Activated naive CD8-positive, alpha-beta T cell (primary cell): ENCODE measurements at regions not wholly inside any gene's neighbourhood (a gene's known extent, or its start where the extent isn't known, plus 50 kb on each side); places are given as distances from the start of the nearest gene placed in this dataset.
"Not testable (repeated sequence)": the region's sequence is repeated elsewhere in the genome, so short reads cannot be mapped to it uniquely, and the experiment has no call there.

Source experiments
- H3K27ac Mint-ChIP-seq: one replicate; pipeline ENCODE4 v1.8.0; 2021; ENCODE audit warnings: mixed read lengths
- H3K27me3 Mint-ChIP-seq: one replicate; pipeline ENCODE4 v1.8.0; 2021; ENCODE audit warnings: mixed read lengths
- H3K36me3 Mint-ChIP-seq: one replicate; pipeline ENCODE4 v1.8.0; 2021; ENCODE audit warnings: mixed read lengths
- H3K4me1 Mint-ChIP-seq: one replicate; pipeline ENCODE4 v1.8.0; 2021; ENCODE audit warnings: low read depth, mixed read lengths
- H3K4me3 Mint-ChIP-seq: one replicate; pipeline ENCODE4 v1.8.0; 2021; ENCODE audit warnings: mild to moderate bottlenecking, mixed read lengths
- H3K9me3 Mint-ChIP-seq: one replicate; pipeline ENCODE4 v1.8.0; 2021; ENCODE audit warnings: low read depth, mixed read lengths

- no peaks in the 10 kb centered on the region for H3K9me3 Mint-ChIP-seq
- no peak overlapping the region for H3K4me3 Mint-ChIP-seq
- no peaks in the 10 kb centered on the region for H3K36me3 Mint-ChIP-seq
- H3K27ac Mint-ChIP-seq, result no peak overlapping the region
- no peaks in the 10 kb centered on the region for H3K27me3 Mint-ChIP-seq
- no peaks in the 10 kb centered on the region for H3K4me1 Mint-ChIP-seq
Measured at GRCh38 chr7:20916311-20916710, 129.6 kb upstream of the SP8 start.

GRCh38 chr7:20917603-20918002 is 130.9 kb upstream of the SP8 start:
- no peak overlapping the region for H3K4me3 Mint-ChIP-seq

GRCh38 chr7:20918156-20918555 is 131.5 kb upstream of the SP8 start:
- no peak overlapping the region for H3K27ac Mint-ChIP-seq
- H3K9me3 Mint-ChIP-seq, result peaks cover 3% of the 10 kb centered on the region
- H3K4me3 Mint-ChIP-seq, result no peak overlapping the region
- peaks cover 2% of the 10 kb centered on the region for H3K27me3 Mint-ChIP-seq
- no peaks in the 10 kb centered on the region for H3K4me1 Mint-ChIP-seq
- H3K36me3 Mint-ChIP-seq, result no peaks in the 10 kb centered on the region

More at GRCh38 chr7:20917603-20918002, 130.9 kb upstream of the SP8 start:
- peaks cover 3% of the 10 kb centered on the region for H3K9me3 Mint-ChIP-seq
- H3K4me1 Mint-ChIP-seq, result no peaks in the 10 kb centered on the region
- H3K27ac Mint-ChIP-seq, result no peak overlapping the region
- no peaks in the 10 kb centered on the region for H3K36me3 Mint-ChIP-seq
- H3K27me3 Mint-ChIP-seq, result peaks cover 2% of the 10 kb centered on the region

- H3K36me3 Mint-ChIP-seq, result not testable (repeated sequence)
Measured at GRCh38 chr7:20927178-20927577, 140.5 kb upstream of the SP8 start.

GRCh38 chr7:20927976-20928375 is 141.3 kb upstream of the SP8 start:
- H3K27me3 Mint-ChIP-seq, result peaks cover 5% of the 10 kb centered on the region
- no peaks in the 10 kb centered on the region for H3K4me1 Mint-ChIP-seq
- no peaks in the 10 kb centered on the region for H3K36me3 Mint-ChIP-seq

More at GRCh38 chr7:20927178-20927577, 140.5 kb upstream of the SP8 start:
- not testable (repeated sequence) for H3K4me1 Mint-ChIP-seq, H3K4me3 Mint-ChIP-seq, H3K27ac Mint-ChIP-seq, H3K27me3 Mint-ChIP-seq, H3K9me3 Mint-ChIP-seq

GRCh38 chr7:20929199-20929598 is 142.5 kb upstream of the SP8 start:
- no peaks in the 10 kb centered on the region for H3K9me3 Mint-ChIP-seq
- H3K27me3 Mint-ChIP-seq, result peaks cover 5% of the 10 kb centered on the region
- no peaks in the 10 kb centered on the region for H3K36me3 Mint-ChIP-seq
- no peak overlapping the region for H3K4me3 Mint-ChIP-seq
- H3K4me1 Mint-ChIP-seq, result no peaks in the 10 kb centered on the region
- H3K27ac Mint-ChIP-seq, result no peak overlapping the region

More at GRCh38 chr7:20927976-20928375, 141.3 kb upstream of the SP8 start:
- no peak overlapping the region for H3K4me3 Mint-ChIP-seq
- no peak overlapping the region for H3K27ac Mint-ChIP-seq
- H3K9me3 Mint-ChIP-seq, result no peaks in the 10 kb centered on the region

- Mint-ChIP-seq H3K4me3 (no peak overlapping the region), H3K36me3 (no peaks in the 10 kb centered on the region), H3K27me3 (peaks cover 1% of the 10 kb centered on the region), H3K9me3 (no peaks in the 10 kb centered on the region), H3K27ac (no peak overlapping the region), H3K4me1 (no peaks in the 10 kb centered on the region)
Measured at GRCh38 chr7:20931739-20932138, 145.1 kb upstream of the SP8 start.

- Mint-ChIP-seq H3K9me3 (no peaks in the 10 kb centered on the region), H3K27ac (no peak overlapping the region), H3K4me1 (no peaks in the 10 kb centered on the region), H3K36me3 (no peaks in the 10 kb centered on the region), H3K27me3 (peaks cover 3% of the 10 kb centered on the region), H3K4me3 (no peak overlapping the region)
Measured at GRCh38 chr7:20932785-20933527, 146.3 kb upstream of the SP8 start.

GRCh38 chr7:20945451-20945850 is 158.8 kb upstream of the SP8 start:
- Mint-ChIP-seq H3K27me3 (no peaks in the 10 kb centered on the region), H3K4me1 (no peaks in the 10 kb centered on the region), H3K4me3 (no peak overlapping the region), H3K36me3 (no peaks in the 10 kb centered on the region), H3K27ac (no peak overlapping the region), H3K9me3 (peaks cover 4% of the 10 kb centered on the region)

GRCh38 chr7:20952916-20953315 is 166.2 kb upstream of the SP8 start:
- Mint-ChIP-seq H3K27me3 (no peaks in the 10 kb centered on the region), H3K4me1 (no peaks in the 10 kb centered on the region), H3K27ac (no peak overlapping the region), H3K9me3 (no peaks in the 10 kb centered on the region), H3K36me3 (no peaks in the 10 kb centered on the region), H3K4me3 (no peak overlapping the region)

GRCh38 chr7:20954711-20955619 is 168.3 kb upstream of the SP8 start:
- Mint-ChIP-seq H3K4me1 (no peaks in the 10 kb centered on the region), H3K36me3 (no peaks in the 10 kb centered on the region), H3K4me3 (no peak overlapping the region), H3K27ac (no peak overlapping the region), H3K27me3 (no peaks in the 10 kb centered on the region), H3K9me3 (no peaks in the 10 kb centered on the region)

GRCh38 chr7:20958572-20958971 is 171.9 kb upstream of the SP8 start:
- no peaks in the 10 kb centered on the region for H3K27me3 Mint-ChIP-seq
- H3K9me3 Mint-ChIP-seq, result no peaks in the 10 kb centered on the region
- no peaks in the 10 kb centered on the region for H3K4me1 Mint-ChIP-seq
- H3K27ac Mint-ChIP-seq, result no peak overlapping the region
- H3K36me3 Mint-ChIP-seq, result no peaks in the 10 kb centered on the region
- no peak overlapping the region for H3K4me3 Mint-ChIP-seq

GRCh38 chr7:20959281-20959680 is 172.6 kb upstream of the SP8 start:
- no peak overlapping the region for H3K4me3 Mint-ChIP-seq
- no peaks in the 10 kb centered on the region for H3K4me1 Mint-ChIP-seq
- H3K36me3 Mint-ChIP-seq, result no peaks in the 10 kb centered on the region
- no peaks in the 10 kb centered on the region for H3K9me3 Mint-ChIP-seq
- no peaks in the 10 kb centered on the region for H3K27me3 Mint-ChIP-seq
- no peak overlapping the region for H3K27ac Mint-ChIP-seq

- no peak overlapping the region for H3K27ac Mint-ChIP-seq
- H3K36me3 Mint-ChIP-seq, result no peaks in the 10 kb centered on the region
- no peaks in the 10 kb centered on the region for H3K27me3 Mint-ChIP-seq
Measured at GRCh38 chr7:20963556-20964280, 177.0 kb upstream of the SP8 start.

More at GRCh38 chr7:20963556-20964280, 177.0 kb upstream of the SP8 start:
- H3K4me1 Mint-ChIP-seq, result no peaks in the 10 kb centered on the region
- no peaks in the 10 kb centered on the region for H3K9me3 Mint-ChIP-seq
- H3K4me3 Mint-ChIP-seq, result no peak overlapping the region
